HUES64 (cell line): ENCODE measurements at regions not wholly inside any gene's neighbourhood (a gene's known extent, or its start where the extent isn't known, plus 50 kb on each side); places are given as distances from the start of the nearest gene placed in this dataset.

Source experiments
- H3K27ac ChIP-seq: 2 replicates; pipeline ENCODE4 v1.7.0; 2013; ENCODE audit warnings: low read depth, low read length, inconsistent platforms
- H3K27me3 ChIP-seq: 2 replicates; pipeline ENCODE4 v1.6.1; 2013; ENCODE audit warnings: mild to moderate bottlenecking, low read length; ENCODE audit not compliant: insufficient read depth
- H3K36me3 ChIP-seq: 2 replicates; pipeline ENCODE4 v1.6.1; 2013; ENCODE audit warnings: mild to moderate bottlenecking, low read length; ENCODE audit not compliant: insufficient read depth
- H3K4me1 ChIP-seq: 2 replicates; pipeline ENCODE4 v1.6.1; 2013; ENCODE audit warnings: mild to moderate bottlenecking, low read length, moderate library complexity; ENCODE audit not compliant: insufficient read depth
- H3K4me3 ChIP-seq: 2 replicates; pipeline ENCODE4 v1.5.1; 2013; ENCODE audit warnings: mild to moderate bottlenecking, low read length, moderate library complexity
- H3K9ac ChIP-seq: 2 replicates; pipeline ENCODE4 v1.6.1; 2013; ENCODE audit warnings: mild to moderate bottlenecking, low read depth, low read length
- H3K9me3 ChIP-seq: 2 replicates; pipeline ENCODE4 v1.6.1; 2013; ENCODE audit warnings: low read depth, low read length; ENCODE audit not compliant: insufficient read depth
- WGBS: fragments of 150-250, 120-280 bp; methylation state at CpG from one replicate; pipeline ENCODE4 v1.1.7; 2013; ENCODE audit warnings: missing lambda C conversion rate; 5-methylcytosine and 5-hydroxymethylcytosine counted together

GRCh38 chr1:55386456-55386855, 171.3 kb upstream of the USP24 start:
- Histone ChIP-seq H3K9ac (no peak overlapping the region), H3K4me3 (no peak overlapping the region), H3K27ac (no peak overlapping the region), H3K27me3 (no peaks in the 10 kb centered on the region), H3K9me3 (peaks cover 8% of the 10 kb centered on the region; the same call in 1 of the 2 replicates), H3K4me1 (no peaks in the 10 kb centered on the region), H3K36me3 (no peaks in the 10 kb centered on the region)
- 74% methylated on average over 3 of the region's 4 CpGs for WGBS

- H3K9ac ChIP-seq = no peak overlapping the region
- H3K4me3 ChIP-seq = no peak overlapping the region
- H3K36me3 ChIP-seq = no peaks in the 10 kb centered on the region
- WGBS = 92% methylated on average over 1 of the region's 1 CpG
- H3K27ac ChIP-seq = no peak overlapping the region
- H3K9me3 ChIP-seq = peaks cover 8% of the 10 kb centered on the region; the same call in 1 of the 2 replicates
- H3K27me3 ChIP-seq = no peaks in the 10 kb centered on the region
- H3K4me1 ChIP-seq = no peaks in the 10 kb centered on the region
Measured at GRCh38 chr1:55385402-55386018, 170.3 kb upstream of the USP24 start.

DNA sequence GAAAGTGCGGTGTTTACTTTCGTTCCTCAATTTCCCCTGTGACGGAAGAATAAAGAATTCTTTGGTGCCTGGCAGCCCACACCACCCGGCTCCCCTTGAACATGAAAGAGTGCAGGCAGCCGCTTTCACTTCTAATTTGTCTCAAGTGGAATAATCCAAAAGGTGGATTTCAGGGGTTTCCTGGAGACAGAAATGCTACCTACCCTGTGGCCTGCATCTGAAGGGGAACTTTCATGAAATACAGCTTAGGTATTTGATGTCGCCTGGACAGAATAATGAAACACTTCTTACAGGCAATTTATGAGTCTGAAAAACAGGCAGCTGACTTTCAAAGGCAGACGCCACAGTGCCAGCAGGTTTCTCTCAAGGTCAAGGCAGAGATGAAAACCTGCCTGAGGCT, 169.5 kb upstream of the USP24 start:
- Histone ChIP-seq H3K9me3 (peaks cover 8% of the 10 kb centered on the region; the same call in 1 of the 2 replicates), H3K27me3 (no peaks in the 10 kb centered on the region), H3K4me3 (no peak overlapping the region), H3K36me3 (no peaks in the 10 kb centered on the region), H3K27ac (no peak overlapping the region), H3K9ac (no peak overlapping the region), H3K4me1 (no peaks in the 10 kb centered on the region)
- 89% methylated on average over 7 of the region's 7 CpGs for WGBS

DNA sequence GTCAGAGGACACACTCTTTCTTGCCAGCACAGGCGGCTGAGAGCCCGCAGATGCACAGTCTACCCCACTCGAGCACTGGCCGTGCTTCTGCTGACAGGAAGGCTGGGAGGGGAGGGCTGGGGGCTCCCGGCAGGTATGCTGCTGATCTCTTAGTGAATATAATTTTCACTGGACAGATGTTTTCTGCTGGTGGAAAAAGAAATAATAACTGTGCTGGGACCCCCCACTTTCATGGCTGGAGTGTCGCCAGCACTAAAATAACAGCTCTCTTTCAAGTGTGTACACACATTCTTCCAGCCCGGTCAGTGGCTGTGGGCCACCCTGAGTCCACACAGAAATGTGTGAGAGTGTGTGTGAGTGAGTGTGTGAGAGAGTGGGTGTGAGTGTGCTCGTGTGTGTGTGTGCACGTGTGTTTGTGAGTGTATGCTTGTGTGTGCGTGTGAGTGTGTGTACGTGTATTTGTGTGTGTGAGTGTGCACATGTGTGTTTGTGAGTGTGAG, 167.7 kb upstream of the USP24 start:
- Histone ChIP-seq H3K27me3 (no peaks in the 10 kb centered on the region), H3K4me3 (no peak overlapping the region), H3K9ac (no peak overlapping the region), H3K4me1 (no peaks in the 10 kb centered on the region), H3K9me3 (no peaks in the 10 kb centered on the region), H3K36me3 (no peaks in the 10 kb centered on the region), H3K27ac (no peak overlapping the region)
- WGBS = 96% methylated on average over 11 of the region's 11 CpGs

GRCh38 chr1:55381983-55382382, 166.8 kb upstream of the USP24 start:
- no peaks in the 10 kb centered on the region for H3K27me3 ChIP-seq
- H3K4me3 ChIP-seq = no peak overlapping the region
- H3K27ac ChIP-seq = no peak overlapping the region
- no peak overlapping the region for H3K9ac ChIP-seq
- H3K36me3 ChIP-seq = no peaks in the 10 kb centered on the region
- H3K4me1 ChIP-seq = no peaks in the 10 kb centered on the region
- 77% methylated on average over 2 of the region's 2 CpGs for WGBS
- H3K9me3 ChIP-seq = no peaks in the 10 kb centered on the region

GRCh38 chr1:55381491-55381890, 166.3 kb upstream of the USP24 start:
- no peak overlapping the region for H3K27ac ChIP-seq
- H3K27me3 ChIP-seq = no peaks in the 10 kb centered on the region
- no peaks in the 10 kb centered on the region for H3K36me3 ChIP-seq
- H3K4me3 ChIP-seq = no peak overlapping the region
- no peaks in the 10 kb centered on the region for H3K9me3 ChIP-seq
- H3K9ac ChIP-seq = no peak overlapping the region
- WGBS = 86% methylated on average over 5 of the region's 5 CpGs
- no peaks in the 10 kb centered on the region for H3K4me1 ChIP-seq

DNA sequence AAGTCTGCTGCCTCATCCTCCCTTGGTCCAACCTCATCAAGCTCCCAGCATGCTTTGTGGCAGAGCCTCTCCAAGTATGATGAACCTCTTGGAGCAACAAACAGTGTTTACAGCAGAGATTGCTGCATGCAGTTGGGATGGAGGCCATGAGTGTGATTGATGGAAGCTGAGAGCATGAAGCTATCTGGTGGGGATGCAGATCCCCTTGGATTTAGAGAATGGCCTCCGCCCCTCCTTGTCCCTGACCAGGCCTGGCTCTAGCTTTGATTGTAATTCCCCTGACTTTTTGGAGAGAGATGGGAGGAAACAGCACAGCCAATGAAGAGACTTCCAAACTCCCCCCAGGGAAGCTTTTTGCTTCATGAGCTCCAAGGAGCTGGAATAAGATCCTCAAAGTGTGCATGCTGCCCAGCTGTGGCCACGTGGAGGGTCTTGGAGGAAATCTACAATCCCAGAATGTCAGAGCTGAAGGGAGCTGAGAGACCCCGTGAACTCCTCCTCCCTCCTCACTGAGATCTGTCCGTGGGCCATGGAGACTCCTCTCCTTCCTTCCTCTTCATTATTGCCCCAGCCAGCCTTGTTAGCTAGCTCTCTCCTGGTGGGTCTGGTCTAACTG, 165.3 kb upstream of the USP24 start:
- no peaks in the 10 kb centered on the region for H3K36me3 ChIP-seq
- H3K27ac ChIP-seq = no peak overlapping the region
- 87% methylated on average over 4 of the region's 4 CpGs for WGBS
- H3K9ac ChIP-seq = no peak overlapping the region
- H3K4me1 ChIP-seq = no peaks in the 10 kb centered on the region
- no peak overlapping the region for H3K4me3 ChIP-seq
- H3K27me3 ChIP-seq = no peaks in the 10 kb centered on the region
- no peaks in the 10 kb centered on the region for H3K9me3 ChIP-seq

- H3K27ac ChIP-seq = no peak overlapping the region
- H3K4me3 ChIP-seq = no peak overlapping the region
- no peaks in the 10 kb centered on the region for H3K36me3 ChIP-seq
- H3K9me3 ChIP-seq = no peaks in the 10 kb centered on the region
- no peak overlapping the region for H3K9ac ChIP-seq
- no peaks in the 10 kb centered on the region for H3K4me1 ChIP-seq
- WGBS = 63% methylated on average over 10 of the region's 10 CpGs
- no peaks in the 10 kb centered on the region for H3K27me3 ChIP-seq
Measured at GRCh38 chr1:55378582-55378981, 163.4 kb upstream of the USP24 start.

- H3K4me1 ChIP-seq = no peaks in the 10 kb centered on the region
- no peak overlapping the region for H3K27ac ChIP-seq
- H3K9ac ChIP-seq = no peak overlapping the region
- H3K9me3 ChIP-seq = no peaks in the 10 kb centered on the region
- H3K4me3 ChIP-seq = no peak overlapping the region
- no peaks in the 10 kb centered on the region for H3K36me3 ChIP-seq
- WGBS = no CpG with 5 or more reads among the region's 1 CpG
- H3K27me3 ChIP-seq = no peaks in the 10 kb centered on the region
Measured at GRCh38 chr1:55376897-55377296, 161.7 kb upstream of the USP24 start.

GRCh38 chr1:55375617-55376258, 160.6 kb upstream of the USP24 start:
- no peak overlapping the region for H3K27ac ChIP-seq
- no peak overlapping the region for H3K9ac ChIP-seq
- H3K9me3 ChIP-seq = no peaks in the 10 kb centered on the region
- no peak overlapping the region for H3K4me3 ChIP-seq
- no peaks in the 10 kb centered on the region for H3K27me3 ChIP-seq
- WGBS = 53% methylated on average over 4 of the region's 4 CpGs
- H3K4me1 ChIP-seq = no peaks in the 10 kb centered on the region
- H3K36me3 ChIP-seq = no peaks in the 10 kb centered on the region

- no peaks in the 10 kb centered on the region for H3K27me3 ChIP-seq
- H3K36me3 ChIP-seq = no peaks in the 10 kb centered on the region
- H3K9me3 ChIP-seq = no peaks in the 10 kb centered on the region
- no peak overlapping the region for H3K27ac ChIP-seq
- WGBS = 95% methylated on average over 14 of the region's 14 CpGs
- no peak overlapping the region for H3K9ac ChIP-seq
- no peaks in the 10 kb centered on the region for H3K4me1 ChIP-seq
- H3K4me3 ChIP-seq = no peak overlapping the region
Measured at GRCh38 chr1:55374801-55375616, 159.8 kb upstream of the USP24 start.
